Testis (tissue), 2 donors: ENCODE measurements at regions not wholly inside any gene's neighbourhood (a gene's known extent, or its start where the extent isn't known, plus 50 kb on each side); places are given as distances from the start of the nearest gene placed in this dataset.

Experiments
- DNase-seq: peaks from one replicate; pipeline ENCODE4 v3.0.0-alpha.2; 2019
- H3K27ac ChIP-seq, 2 donors: fragments of 200-600 bp; sonication (generic); one replicate each; pipeline ENCODE4 v1.5.1; 2019
- H3K27me3 ChIP-seq: fragments of 200-600 bp; sonication (generic); one replicate; pipeline ENCODE4 v1.5.1; 2019
- H3K36me3 ChIP-seq: fragments of 200-600 bp; sonication (generic); one replicate; pipeline ENCODE4 v1.5.1; 2017; ENCODE audit warnings: low read depth; ENCODE audit errors: missing control alignments
- H3K4me1 ChIP-seq: fragments of 200-600 bp; sonication (generic); one replicate; pipeline ENCODE4 v1.5.1; 2019
- H3K4me3 ChIP-seq, 2 donors: fragments of 200-600 bp; sonication (generic); one replicate each; pipeline ENCODE4 v1.5.1; 2017 to 2019
- H3K9me3 ChIP-seq: fragments of 200-600 bp; sonication (generic); one replicate; pipeline ENCODE4 v1.5.1; 2017
- POLR2A ChIP-seq: fragments of 450-650 bp; IDR thresholded peaks from one replicate; pipeline ENCODE4 v1.6.1; 2017; ENCODE audit warnings: antibody characterized with exemption, mild to moderate bottlenecking, moderate library complexity
- WGBS, 2 donors: methylation state at CpG; one replicate each; pipeline ENCODE4 v1.1.5; 2018; 5-methylcytosine and 5-hydroxymethylcytosine counted together
- intact Hi-C: fragments of 100-400 bp; cut with DNase I; formaldehyde crosslinking; loops from one replicate; pipeline ENCODE4 v1.15.1; 2023; ENCODE audit warnings: low total_unique reads
- TF ChIP-seq, protein P1 (sequence below), 3 experiments: fragments of 450-650 bp in 2 of 3; fragments of 200-600 bp in 1 of 3; sonication (generic) in 1 of 3; IDR thresholded peaks; one replicate each; pipeline ENCODE4 v1.5.1; 2016 to 2019; ENCODE audit warnings: antibody characterized with exemption in 3 of 3, mild to moderate bottlenecking in 2 of 3, moderate library complexity in 1 of 3

DNA sequence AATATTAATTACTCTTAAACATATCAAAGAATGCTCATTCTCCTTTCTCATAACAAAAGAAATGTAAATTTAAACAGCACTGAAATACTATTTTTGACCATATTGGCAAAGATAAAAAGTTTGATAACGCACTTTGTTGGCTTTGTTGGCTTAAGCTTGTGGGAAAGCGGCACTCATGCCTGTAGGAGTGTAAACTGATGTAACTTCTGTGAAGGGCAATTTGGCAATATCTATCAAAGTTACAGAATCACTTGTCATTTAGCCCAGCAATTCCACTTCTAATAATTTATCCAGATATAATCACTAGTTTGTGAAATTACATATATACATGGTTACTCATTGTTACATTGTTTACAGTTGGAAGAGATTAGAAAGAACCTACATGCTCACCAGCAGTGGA, 96.3 kb upstream of the FOXN2 start:
- intact Hi-C loops: no loop called here
- Histone ChIP-seq H3K27ac (no peak overlapping the region), H3K27me3 (no peaks in the 10 kb centered on the region), H3K4me1 (no peaks in the 10 kb centered on the region), H3K9me3 (no peaks in the 10 kb centered on the region), H3K4me3 (no peak overlapping the region), H3K36me3 (no peaks in the 10 kb centered on the region)
- WGBS, 2 donors: 78 to 87% methylated on average over 2 of the region's 2 CpGs
- TF ChIP-seq, protein P1, sequence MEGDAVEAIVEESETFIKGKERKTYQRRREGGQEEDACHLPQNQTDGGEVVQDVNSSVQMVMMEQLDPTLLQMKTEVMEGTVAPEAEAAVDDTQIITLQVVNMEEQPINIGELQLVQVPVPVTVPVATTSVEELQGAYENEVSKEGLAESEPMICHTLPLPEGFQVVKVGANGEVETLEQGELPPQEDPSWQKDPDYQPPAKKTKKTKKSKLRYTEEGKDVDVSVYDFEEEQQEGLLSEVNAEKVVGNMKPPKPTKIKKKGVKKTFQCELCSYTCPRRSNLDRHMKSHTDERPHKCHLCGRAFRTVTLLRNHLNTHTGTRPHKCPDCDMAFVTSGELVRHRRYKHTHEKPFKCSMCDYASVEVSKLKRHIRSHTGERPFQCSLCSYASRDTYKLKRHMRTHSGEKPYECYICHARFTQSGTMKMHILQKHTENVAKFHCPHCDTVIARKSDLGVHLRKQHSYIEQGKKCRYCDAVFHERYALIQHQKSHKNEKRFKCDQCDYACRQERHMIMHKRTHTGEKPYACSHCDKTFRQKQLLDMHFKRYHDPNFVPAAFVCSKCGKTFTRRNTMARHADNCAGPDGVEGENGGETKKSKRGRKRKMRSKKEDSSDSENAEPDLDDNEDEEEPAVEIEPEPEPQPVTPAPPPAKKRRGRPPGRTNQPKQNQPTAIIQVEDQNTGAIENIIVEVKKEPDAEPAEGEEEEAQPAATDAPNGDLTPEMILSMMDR (IDR thresholded peaks at IDR 0.05): no peak
- no peak for TF ChIP-seq POLR2A
- DNase-seq: no peak

DNA sequence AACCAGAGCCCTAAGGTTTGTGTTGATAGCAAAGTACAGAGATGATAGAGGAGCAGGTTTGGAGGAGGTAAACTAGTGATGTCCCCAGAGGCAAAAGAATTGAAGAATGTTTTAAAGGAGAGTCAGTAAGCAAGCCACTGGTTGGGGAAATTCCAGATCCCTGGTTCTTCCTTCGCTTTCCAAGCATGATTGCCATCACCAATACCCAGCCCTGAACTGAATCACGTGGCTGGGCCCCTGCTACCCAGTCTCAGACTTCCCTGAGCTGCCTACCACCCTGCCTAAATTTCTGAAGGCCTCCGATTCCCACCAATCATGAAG, 95.3 kb upstream of the FOXN2 start:
- 90 to 92% methylated on average over 3 of the region's 3 CpGs for WGBS, 2 donors
- H3K4me1 ChIP-seq: no peaks in the 10 kb centered on the region
- H3K27ac ChIP-seq: no peak overlapping the region
- H3K36me3 ChIP-seq: no peaks in the 10 kb centered on the region
- TF ChIP-seq, protein P1 (IDR thresholded peaks at IDR 0.05): no peak
- TF ChIP-seq POLR2A: no peak
- no peaks in the 10 kb centered on the region for H3K27me3 ChIP-seq
- no peak overlapping the region for H3K4me3 ChIP-seq
- intact Hi-C loops: no loop called here
- no peaks in the 10 kb centered on the region for H3K9me3 ChIP-seq
- DNase-seq: no peak

DNA sequence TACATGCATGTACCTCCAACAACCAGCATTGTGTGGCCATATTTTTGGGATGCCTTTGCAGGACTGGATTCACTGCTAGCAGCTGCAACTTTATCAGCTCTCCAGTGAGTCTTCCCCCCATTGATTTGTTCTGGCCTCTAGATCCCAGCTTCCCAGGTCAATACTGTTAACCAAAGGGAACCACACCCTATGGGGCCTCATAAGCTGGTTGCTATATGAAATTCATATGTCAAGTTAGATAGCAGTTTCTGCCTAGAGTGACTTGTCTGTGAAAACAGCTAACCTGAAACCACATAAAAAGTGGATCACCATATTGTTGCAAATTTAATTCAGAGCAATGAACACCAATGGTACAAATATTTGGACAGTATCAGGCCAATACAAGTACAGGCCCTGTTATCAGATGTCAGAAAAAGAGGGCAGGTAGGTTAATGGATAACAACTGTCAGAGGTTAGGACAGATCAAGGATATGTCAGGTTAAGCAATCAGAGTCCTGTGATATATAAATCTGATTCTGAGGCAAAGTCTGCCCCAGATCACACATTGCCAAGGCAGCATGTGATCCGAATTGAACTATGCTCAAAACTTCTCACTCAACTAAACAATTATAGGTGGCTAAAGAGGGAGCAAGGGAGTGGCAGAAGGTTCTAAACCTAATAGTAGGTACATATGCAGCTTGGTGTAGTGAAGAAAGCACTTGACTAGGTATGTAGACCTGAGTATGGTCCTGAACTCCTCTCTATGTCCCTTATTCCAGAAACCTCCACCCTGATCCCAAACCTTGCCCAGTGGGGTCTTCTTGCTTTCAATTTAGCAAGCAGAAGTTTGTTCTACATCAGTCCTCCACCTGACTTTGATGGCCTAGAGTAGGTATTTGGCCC, 94.7 kb upstream of the FOXN2 start:
- H3K27me3 ChIP-seq: no peaks in the 10 kb centered on the region
- no peaks in the 10 kb centered on the region for H3K9me3 ChIP-seq
- no peaks in the 10 kb centered on the region for H3K36me3 ChIP-seq
- no peak for DNase-seq
- WGBS, 2 donors: 96 to 100% methylated on average over 1 of the region's 1 CpG
- H3K27ac ChIP-seq: no peak overlapping the region
- TF ChIP-seq POLR2A: no peak
- TF ChIP-seq, protein P1 (IDR thresholded peaks at IDR 0.05): no peak
- intact Hi-C loops: no loop called here
- H3K4me1 ChIP-seq: no peaks in the 10 kb centered on the region
- no peak overlapping the region for H3K4me3 ChIP-seq

DNA sequence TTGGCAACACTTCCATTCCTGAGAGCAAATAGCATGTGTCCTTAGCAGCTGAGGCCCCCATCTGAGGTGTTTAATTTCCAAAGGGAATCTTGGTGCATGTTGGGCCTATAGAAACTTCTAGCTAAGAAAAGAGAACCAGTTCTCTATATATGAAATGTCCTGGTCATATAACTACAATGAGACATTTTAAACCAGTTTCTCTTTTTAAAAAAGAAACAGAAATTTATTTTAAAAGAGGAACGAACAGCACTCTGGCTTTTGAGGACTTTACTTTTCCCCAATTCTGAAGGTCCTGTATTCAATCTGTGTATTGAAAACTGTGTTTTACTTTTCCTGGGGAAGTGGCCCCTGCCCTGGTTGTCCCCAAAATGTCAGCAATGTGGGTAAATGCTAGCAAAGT, 94.0 kb upstream of the FOXN2 start:
- Histone ChIP-seq H3K36me3 (no peaks in the 10 kb centered on the region), H3K4me3 (no peak overlapping the region), H3K4me1 (no peaks in the 10 kb centered on the region), H3K27ac (no peak overlapping the region), H3K9me3 (no peaks in the 10 kb centered on the region), H3K27me3 (no peaks in the 10 kb centered on the region)
- no peak for TF ChIP-seq POLR2A
- TF ChIP-seq, protein P1 (IDR thresholded peaks at IDR 0.05): no peak
- WGBS, 2 donors: 82 to 100% methylated on average over 1 of the region's 1 CpG
- no peak for DNase-seq
- intact Hi-C loops: no loop called here
